GM18507 (cell line): ENCODE measurements at regions not wholly inside any gene's neighbourhood (a gene's known extent, or its start where the extent isn't known, plus 50 kb on each side); places are given as distances from the start of the nearest gene placed in this dataset.
"Not testable (repeated sequence)": the region's sequence is repeated elsewhere in the genome, so short reads cannot be mapped to it uniquely, and the experiment has no call there.

Experiments
- DNase-seq: peaks from one replicate; pipeline ENCODE4 v3.0.0; 2011; ENCODE audit warnings: low read depth; ENCODE audit not compliant: insufficient read length; ENCODE audit errors: extremely low spot score
- FAIRE-seq: peaks from 2 replicates; lab custom pipeline; 2011; peaks lifted over from hg19 to GRCh38; lab: Jason Lieb, UNC

DNA sequence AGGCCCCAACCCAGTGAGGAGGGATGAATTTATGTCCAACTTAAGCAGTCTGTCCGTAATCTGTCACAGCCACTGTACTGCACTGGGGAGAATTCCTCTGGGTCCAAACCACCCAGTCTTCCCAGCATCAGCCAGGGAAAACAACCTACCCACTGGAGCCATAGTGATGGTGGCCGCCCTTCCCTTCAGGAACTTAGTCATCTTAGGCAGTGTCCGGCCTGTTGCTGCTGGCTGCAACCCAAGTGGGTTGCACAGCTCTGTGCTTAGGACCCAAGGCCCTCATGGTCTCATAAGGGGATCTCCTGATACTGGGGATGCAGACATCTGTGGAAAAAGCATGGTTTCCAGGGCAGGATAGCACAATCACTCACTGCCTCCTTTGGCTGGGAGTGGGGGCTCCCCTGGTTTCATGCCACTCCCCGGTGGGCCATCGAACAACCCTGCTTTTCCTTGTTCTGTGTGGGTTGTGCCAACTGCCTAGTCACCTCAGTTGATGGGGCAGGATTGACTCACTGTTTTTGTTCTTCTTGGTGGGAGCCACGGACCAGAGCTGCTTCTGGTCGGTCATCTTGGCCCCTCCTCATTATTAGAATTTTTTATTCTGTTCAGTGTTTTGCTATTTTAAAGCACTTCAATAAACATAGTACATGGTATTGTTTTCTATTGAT is 591.9 kb downstream of the DOK5 start:
- DNase-seq (no peak), FAIRE-seq (no peak)

DNA sequence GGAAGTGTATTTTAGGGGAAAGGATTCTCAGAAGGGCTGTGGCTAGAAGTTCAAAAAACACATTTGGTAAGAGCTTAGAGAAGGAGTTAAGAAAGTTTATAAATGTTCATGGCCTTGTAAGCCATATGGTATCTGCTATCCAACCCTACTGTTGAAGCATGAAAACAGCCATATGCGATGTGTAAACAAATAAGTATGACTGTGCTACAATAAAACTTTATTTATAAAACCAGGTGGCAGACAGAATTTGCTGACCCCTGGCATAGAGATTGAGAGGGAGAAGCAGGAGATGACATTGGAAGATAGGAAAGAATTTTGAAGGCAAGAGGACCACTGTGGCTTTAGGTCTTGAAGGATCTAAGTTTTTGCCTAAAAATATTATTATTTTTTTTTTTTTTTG is 583.5 kb downstream of the DOK5 start:
- DNase-seq = no peak
- FAIRE-seq = no peak

DNA sequence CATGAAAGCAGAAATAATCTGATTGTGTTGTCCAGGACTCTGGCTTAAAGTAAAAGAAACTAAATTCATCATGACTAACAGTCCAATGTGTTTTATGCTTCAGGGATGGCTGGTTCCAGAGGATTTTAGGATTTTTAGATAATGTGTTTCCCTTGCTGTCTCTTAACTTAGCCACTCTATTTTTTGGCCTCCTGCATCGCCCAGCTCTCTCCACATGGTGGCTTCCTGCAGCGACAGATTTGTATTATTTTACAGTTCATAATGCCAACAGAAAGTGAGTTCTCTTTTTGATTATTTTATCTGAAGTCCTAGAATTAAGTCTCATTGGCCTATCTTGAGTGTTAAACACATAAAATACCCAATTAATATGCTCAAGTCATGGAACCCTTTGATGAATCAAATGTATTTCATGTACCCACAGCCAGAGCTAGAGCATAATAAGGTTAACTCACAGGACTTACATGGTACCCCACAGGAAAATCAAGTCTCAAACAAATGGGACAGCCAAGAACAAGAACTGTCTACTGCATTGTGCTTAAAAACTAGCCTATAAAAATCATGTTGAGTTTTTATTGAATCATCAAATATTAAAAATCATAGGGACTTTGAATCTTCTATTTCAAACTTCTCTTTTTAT is 582.5 kb downstream of the DOK5 start:
- no peak for DNase-seq

DNA sequence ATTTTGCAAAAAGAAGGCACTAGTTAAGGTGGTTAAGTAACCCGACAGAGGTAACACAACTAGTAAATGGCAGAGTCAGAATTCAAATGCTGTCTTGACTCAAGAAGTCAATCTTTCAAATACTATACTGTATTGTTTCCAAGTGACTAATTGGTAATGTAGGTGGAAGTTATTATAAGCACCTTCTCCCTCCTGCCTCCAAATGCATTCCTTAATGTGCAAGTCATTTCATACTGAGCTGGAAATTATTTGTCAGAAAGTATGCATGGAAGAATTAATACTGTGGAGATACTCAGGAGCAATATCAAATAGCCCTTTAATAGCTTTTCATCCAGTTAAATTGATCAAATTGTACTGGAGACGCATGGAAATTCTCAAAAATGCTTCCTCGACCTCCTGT is 579.1 kb downstream of the DOK5 start:
- no peak for DNase-seq
- FAIRE-seq = no peak

More for the DNA sequence above, 582.5 kb downstream of the DOK5 start:
- FAIRE-seq = no peak

DNA sequence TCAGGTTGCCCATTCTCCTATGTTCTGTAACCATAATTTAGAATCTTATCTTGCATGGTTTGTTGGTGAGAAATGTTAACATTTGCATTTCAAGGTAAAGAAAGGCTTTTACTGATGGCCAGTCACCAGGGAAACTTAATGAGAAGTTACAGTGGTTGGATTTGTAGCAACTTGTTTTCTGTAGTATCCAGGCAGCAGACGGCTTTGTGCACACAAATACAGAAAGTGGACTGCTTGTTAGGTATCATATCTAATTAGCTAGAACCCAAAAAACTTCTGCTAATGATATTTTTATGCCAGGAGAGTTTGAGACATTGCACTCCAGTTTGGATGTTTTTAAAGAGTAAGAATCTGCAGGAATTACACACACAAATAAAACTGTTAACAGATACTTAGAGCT is 578.0 kb downstream of the DOK5 start:
- no peak for DNase-seq
- FAIRE-seq = no peak

DNA sequence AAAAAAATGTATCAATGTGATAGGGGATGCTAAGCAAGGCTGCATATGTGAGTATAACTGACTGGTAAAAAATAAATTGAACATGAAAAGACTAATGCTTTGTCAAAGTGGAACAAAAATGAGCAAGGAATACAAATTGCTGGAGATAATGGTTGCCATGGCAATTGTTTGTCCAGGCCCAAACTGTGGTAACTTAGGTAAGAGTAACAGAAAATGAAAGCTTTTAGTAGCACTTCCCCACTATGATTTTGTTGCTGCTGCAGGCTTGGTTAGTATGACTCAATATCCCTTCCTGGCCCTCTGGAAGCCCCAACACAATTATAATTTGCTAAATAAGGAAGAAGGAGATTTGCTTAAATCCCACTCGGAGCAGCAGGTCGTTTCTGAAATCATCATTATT is 577.1 kb downstream of the DOK5 start:
- DNase-seq (no peak), FAIRE-seq (no peak)

DNA sequence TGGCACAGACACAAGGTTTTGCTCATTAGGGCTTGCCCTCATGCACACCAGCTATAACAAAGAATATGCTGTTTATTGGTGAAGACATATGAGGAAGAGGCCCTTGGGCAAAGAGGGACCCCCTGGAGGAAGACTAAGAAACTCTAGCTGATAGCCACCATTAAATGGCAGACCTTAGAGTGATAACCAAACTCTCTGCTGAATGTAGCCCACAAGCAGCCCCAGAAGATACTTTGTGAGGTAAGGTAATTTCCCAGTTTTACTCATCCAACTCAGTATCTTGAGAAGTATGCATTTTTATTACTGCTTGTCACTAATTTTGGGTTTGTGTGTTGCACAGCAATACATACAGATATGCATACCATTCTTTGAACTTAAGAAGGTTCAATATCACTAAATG is 563.3 kb downstream of the DOK5 start:
- FAIRE-seq (no peak), DNase-seq (no peak)

DNA sequence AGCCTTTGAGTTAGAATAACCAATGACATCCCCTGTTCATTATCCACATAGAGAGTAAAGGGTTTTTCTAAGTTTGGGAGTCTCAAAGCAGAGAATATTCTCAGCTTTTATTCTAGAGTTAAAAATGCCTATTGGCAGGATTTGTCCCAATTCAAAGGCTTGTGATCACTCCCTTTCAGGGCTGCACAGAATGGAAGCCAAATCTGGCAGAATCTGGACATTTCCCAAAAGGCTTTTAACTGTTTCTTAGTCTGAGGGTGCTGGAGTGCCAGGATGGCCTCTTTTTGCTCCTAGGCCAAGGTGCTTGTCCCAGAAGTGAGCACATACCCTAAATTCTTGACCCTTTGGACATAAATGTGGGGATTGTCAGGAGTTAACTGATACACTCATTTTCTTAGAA is 556.6 kb downstream of the DOK5 start:
- no peak for DNase-seq
- no peak for FAIRE-seq

DNA sequence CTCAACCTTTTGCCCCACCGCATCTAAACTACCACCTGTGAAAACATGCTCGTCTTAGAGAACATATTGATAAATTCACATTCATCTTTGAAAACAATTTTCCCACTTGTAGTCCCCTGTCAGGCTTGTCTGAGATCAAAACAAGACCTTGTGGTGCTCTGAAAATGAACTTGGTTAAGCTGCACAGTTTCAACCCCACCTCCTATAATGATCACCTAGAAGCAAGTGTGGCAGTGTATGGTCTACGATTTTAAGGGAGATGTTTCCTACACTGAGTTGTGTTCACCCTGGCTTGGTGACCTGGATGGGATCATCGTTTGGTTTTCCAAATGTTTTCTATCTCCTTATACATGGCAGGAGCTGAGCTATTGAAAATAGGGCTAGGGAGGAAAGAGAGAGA is 539.4 kb downstream of the DOK5 start:
- FAIRE-seq (no peak), DNase-seq (no peak)

DNA sequence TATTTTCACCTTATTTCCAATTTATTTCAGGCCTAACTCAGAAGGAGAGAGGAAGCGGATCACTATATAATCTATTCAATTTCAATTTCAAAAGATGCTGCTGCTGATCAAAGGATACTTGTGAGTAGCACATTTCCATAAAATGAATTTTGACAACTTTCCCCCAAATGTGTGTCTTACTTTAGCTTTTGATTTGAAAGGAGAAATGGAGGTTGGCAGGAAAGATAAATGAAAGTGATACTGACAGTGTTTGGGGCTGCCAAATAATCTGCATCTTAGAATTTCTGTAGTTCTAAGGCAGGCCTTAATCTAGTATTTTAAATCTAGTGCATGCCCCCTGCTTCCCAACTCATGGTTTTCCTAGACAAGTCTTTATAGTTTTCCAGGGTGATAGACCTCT is 535.4 kb downstream of the DOK5 start:
- DNase-seq = no peak
- FAIRE-seq = no peak

DNA sequence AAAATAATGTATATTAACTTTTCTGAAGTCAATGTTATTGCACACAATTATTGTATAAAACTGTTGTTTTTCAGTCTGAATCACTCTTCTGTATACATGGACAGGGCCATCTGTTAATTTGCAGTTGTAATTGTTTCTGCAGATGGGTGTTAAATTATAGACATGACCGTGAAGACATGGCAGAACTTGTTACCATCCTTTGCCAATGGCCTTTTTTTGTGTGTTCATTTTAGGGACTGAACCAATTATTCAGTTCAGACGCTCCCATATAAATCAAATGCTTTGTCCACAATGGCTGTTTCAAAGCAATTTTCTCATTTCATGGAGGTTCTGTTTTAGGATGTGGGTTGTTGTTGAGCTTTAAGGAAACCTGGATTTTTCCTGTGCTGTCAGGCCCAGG is 533.7 kb downstream of the DOK5 start:
- FAIRE-seq = no peak
- no peak for DNase-seq

DNA sequence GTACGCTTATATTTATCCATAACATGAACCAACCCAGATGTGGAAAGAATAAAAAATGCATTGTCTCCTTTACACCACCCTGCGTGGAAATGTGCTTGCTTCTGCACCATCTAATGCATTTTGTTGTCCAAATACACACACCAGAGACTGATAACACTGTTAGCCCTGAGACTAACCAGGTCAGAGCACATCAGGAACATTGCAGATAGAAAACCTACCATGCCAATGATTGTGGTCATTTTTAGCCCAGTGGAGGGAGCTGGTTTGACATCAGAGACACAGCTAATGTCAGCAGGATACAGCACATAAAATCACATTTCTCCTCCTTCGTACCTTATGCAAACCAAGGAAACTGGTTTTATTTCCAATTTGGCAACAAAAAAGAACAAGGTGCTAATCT is 528.7 kb downstream of the DOK5 start:
- FAIRE-seq (no peak), DNase-seq (no peak)

DNA sequence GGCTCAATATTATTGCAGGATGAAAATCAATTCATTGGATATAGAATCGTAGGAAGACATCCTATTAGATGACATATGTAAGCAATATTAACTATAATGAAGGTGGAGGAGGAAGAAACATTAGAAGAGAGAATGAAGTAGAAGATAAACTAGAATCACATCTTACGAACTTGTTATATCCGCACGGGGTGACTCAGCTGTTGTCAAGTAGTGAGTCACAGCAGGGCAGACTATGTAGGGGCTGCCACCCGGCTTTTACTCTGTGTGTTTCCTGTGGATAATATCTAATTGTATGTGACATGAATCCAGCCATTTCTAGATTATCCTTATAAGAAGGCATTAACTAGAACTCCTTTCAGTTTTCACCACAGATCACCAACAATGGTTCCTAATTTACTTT is 520.2 kb downstream of the DOK5 start:
- no peak for FAIRE-seq
- DNase-seq = no peak

DNA sequence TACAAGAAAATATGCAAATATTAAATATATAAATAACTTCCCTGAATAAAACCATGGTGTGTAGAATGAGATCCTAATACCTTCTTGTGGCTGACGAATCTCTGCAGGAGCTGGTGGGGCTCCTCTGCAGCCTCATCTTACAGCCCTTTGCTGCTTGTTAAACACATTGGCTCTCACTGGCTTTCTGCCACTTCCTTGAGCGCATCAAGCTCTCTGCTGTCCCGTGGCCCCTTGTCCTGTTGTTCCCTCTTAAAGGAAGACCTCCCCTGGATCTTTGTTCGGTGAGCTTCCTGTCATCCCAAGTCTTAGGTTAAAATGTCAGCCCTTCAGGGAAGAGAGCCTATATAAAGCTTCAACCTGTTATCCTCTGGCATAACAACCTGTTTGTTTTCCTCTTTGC is 519.6 kb downstream of the DOK5 start:
- FAIRE-seq (no peak), DNase-seq (no peak)

DNA sequence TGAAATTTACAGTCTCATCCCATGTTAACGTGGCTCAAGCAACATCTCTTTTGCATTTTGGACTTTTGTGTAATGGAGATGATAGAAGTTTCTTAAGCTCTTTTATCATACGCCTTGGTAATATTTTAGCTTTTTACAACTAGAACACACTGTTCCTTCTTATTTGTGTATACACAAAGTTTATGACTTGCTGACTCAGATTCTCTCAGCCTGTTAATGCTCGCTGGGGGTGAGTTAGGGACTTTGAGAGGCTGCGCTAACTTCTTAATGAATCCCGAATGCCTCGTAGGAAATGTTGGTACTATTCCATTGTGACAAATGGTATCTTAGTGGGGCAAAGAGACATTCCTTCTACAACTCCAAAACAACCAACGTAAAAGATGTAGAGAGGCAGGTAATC is 509.7 kb downstream of the DOK5 start:
- FAIRE-seq = peak; percentile 31

DNA sequence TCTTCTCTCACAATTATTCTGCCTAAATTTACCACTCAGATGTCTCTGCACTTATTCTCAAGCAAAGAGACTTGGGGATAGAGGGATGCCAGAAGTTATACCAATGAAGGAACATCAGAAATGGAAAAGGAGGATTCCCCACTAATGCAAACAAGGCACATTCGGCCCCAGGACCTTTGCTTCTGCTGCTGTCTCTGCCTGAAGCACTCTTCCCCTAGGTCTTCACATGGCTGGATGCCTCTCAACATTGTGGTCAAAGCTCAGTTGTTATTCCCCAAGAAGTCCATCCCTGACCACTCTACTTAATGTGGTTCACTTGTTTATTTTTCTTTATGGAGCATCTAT is 508.7 kb downstream of the DOK5 start:
- no peak for DNase-seq
- no peak for FAIRE-seq

More for the DNA sequence above, 509.7 kb downstream of the DOK5 start:
- no peak for DNase-seq

DNA sequence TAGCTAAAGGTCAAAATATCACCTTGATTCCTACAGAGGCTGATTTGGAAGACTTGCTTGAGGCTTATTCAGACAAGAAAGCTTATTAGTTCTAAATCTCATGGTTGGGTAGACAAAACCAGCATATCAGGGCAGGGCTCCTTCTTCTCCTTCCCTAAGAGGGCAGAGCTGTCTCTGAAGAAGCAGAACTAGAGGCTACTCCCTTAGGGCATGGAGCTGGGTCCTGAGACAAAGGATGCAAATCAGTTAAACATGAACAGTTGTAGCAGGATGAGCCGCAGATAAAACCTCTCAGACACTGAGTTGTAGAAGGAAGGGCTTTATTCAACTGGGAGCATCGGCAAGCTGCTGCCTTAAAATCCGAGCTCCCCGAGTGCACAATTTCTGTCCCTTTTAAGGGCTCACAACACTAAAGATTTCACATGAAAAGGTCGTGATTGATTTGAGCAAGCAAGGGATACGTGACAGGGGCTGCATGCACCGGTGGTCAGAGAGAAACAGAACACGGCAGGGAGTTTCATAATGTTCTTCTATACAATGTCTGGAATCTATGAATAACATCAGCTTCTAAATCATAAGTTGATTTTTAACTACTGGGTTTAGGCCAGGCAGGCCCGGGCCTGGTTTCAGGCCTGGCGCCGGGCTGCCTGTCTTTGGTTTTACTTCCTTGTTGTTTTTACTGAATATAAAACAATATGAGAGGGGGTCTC is 508.2 kb downstream of the DOK5 start:
- DNase-seq, FAIRE-seq: not testable (repeated sequence)

DNA sequence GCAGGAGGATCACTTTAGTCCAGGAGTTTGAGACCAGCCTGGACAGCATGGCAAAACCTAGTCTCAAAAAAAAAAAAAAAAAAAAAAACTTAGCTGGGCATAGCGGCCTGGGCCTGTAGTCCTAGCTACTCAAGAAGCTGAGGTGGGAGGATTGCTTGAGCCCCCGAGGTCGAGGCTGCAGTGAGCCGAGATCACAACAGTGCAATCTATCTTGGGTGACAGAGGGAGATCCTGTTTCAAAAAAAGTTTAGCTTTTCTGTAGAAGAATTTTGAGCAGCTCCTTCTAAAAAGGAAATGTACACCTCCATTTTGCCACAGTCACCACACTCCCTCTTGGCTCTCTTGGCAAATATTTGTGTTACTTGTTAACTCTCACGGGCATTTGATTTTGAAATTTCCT is 505.8 kb downstream of the DOK5 start:
- FAIRE-seq (no peak), DNase-seq (no peak)

DNA sequence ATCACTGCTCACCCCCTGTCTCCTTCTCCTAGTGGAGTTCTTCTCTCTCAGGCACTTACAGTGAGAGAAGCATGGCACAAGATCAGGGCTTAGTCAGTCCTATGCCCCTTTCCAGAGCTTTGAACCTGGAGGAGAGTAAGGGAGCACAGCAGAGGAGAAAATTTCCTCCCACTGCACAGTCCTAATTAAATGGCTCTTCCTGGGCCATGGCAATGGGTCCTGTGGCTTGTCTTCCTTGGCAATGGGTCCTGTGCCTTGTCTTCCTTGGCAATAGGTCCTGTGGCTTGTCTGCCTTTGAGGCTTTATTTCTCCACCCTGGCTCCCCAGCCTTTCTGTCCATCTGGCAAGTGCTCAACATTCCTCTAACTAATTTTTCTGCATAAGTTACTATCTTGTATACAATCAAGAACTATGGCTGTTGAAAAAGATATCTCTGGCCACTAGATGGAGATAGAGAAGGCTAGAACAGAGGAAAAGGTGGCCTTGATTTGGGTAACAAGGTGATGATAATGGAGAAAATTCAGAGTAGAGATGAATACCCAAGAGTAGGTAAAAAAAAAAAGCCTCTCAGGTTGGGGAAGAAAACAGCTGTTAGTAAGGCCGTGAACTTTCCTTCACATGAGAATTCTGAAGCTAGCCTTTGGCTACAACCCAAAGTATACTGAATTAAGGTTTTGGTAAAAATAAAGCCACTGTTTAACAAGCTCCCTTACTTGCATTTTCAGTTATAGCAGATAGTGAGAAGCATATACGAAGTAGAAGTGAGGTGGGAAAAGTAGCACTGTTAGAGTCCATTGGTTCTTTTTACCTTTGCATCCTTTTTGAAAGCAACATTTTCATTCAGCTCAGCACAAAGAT is 504.9 kb downstream of the DOK5 start:
- DNase-seq (no peak), FAIRE-seq (no peak)

DNA sequence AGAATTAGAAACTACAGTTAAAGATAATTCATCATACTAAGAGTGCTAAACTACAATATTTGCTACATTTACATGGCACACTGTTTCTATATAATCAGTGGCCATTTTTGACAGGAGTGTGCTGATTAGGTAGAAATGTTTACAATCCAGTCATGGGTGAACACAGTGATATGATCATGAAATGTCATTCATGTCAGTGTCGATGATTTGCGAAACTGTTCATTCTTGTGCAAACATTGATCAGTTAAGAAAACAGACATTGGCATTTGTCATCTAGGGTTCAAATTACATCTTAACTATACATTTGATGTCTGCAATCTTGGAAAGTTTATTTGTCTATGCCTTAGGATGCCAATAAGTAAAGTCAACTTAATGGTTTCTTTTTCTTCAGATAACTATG is 474.9 kb downstream of the DOK5 start:
- FAIRE-seq = no peak

More for the DNA sequence above, 474.9 kb downstream of the DOK5 start:
- no peak for DNase-seq
